HG03457 (cell line): ENCODE measurements at regions not wholly inside any gene's neighbourhood (a gene's known extent, or its start where the extent isn't known, plus 50 kb on each side); places are given as distances from the start of the nearest gene placed in this dataset.
A peak's percentile ranks its signal among the peaks of the same experiment; 100 is the strongest.
"Not testable (repeated sequence)": the region's sequence is repeated elsewhere in the genome, so short reads cannot be mapped to it uniquely, and the experiment has no call there.

Experiments
- ATAC-seq: cut with Tn5 transposase; IDR thresholded peaks from one replicate; pipeline ENCODE4 v1.9.1; 2021; ENCODE audit warnings: moderate number of reproducible peaks; ENCODE audit not compliant: unreplicated experiment

GRCh38 chr15:20204177-20204866 lies 337.3 kb downstream of the GOLGA6L6 start:
- not testable (repeated sequence) for ATAC-seq

GRCh38 chr15:20203649-20204150 lies 337.9 kb downstream of the GOLGA6L6 start:
- not testable (repeated sequence) for ATAC-seq

GRCh38 chr15:20194591-20195198 lies 346.9 kb downstream of the GOLGA6L6 start:
- not testable (repeated sequence) for ATAC-seq

- ATAC-seq, result peak; percentile 71
Measured at GRCh38 chr15:20192982-20193929, 348.3 kb downstream of the GOLGA6L6 start.

- ATAC-seq, result not testable (repeated sequence)
Measured at GRCh38 chr15:20191508-20192125, 350.0 kb downstream of the GOLGA6L6 start.

- not testable (repeated sequence) for ATAC-seq
Measured at GRCh38 chr15:20188611-20189010, 353.0 kb downstream of the GOLGA6L6 start.

GRCh38 chr15:20187370-20188355 lies 353.9 kb downstream of the GOLGA6L6 start:
- not testable (repeated sequence) for ATAC-seq

- ATAC-seq, result not testable (repeated sequence)
Measured at GRCh38 chr15:20184879-20185278, 356.7 kb downstream of the GOLGA6L6 start.

GRCh38 chr15:20168221-20168620 lies 373.4 kb downstream of the GOLGA6L6 start:
- ATAC-seq, result not testable (repeated sequence)

- ATAC-seq, result not testable (repeated sequence)
Measured at GRCh38 chr15:20153528-20153927, 388.1 kb downstream of the GOLGA6L6 start.

GRCh38 chr15:20148679-20149078 lies 392.9 kb downstream of the GOLGA6L6 start:
- ATAC-seq, result not testable (repeated sequence)

- ATAC-seq, result not testable (repeated sequence)
Measured at GRCh38 chr15:20148008-20148407, 393.6 kb downstream of the GOLGA6L6 start.

GRCh38 chr15:20144333-20145036 lies 397.1 kb downstream of the GOLGA6L6 start:
- not testable (repeated sequence) for ATAC-seq

- not testable (repeated sequence) for ATAC-seq
Measured at GRCh38 chr15:20142906-20143305, 398.7 kb downstream of the GOLGA6L6 start.

- not testable (repeated sequence) for ATAC-seq
Measured at GRCh38 chr15:20142410-20142809, 399.2 kb downstream of the GOLGA6L6 start.

- ATAC-seq, result not testable (repeated sequence)
Measured at GRCh38 chr15:20124668-20125067, 416.9 kb downstream of the GOLGA6L6 start.

GRCh38 chr15:20106026-20106425 lies 435.6 kb downstream of the GOLGA6L6 start:
- ATAC-seq, result no peak
